Neural crest cell (in vitro differentiated cells): ENCODE measurements at regions not wholly inside any gene's neighbourhood (a gene's known extent, or its start where the extent isn't known, plus 50 kb on each side); places are given as distances from the start of the nearest gene placed in this dataset.
A peak's percentile ranks its signal among the peaks of the same experiment; 100 is the strongest.

Source experiments
- DNase-seq: peaks from one replicate; pipeline ENCODE4 v3.0.0; 2021; ENCODE audit warnings: low read depth, mixed read lengths, low spot score
- H3K27ac Mint-ChIP-seq: one replicate; pipeline ENCODE4 v1.8.0; 2021; ENCODE audit warnings: mild to moderate bottlenecking, mixed read lengths; ENCODE audit not compliant: unreplicated experiment
- H3K27me3 Mint-ChIP-seq: 2 replicates; pipeline ENCODE4 v1.8.0; 2021; ENCODE audit warnings: low read depth, mild to moderate bottlenecking, mixed read lengths
- H3K36me3 Mint-ChIP-seq: 2 replicates; pipeline ENCODE4 v1.8.0; 2021; ENCODE audit warnings: low read depth, mild to moderate bottlenecking, mixed read lengths
- H3K4me1 Mint-ChIP-seq: 2 replicates; pipeline ENCODE4 v1.8.0; 2021; ENCODE audit warnings: mixed read lengths
- H3K4me3 Mint-ChIP-seq: one replicate; pipeline ENCODE4 v1.8.0; 2021; ENCODE audit warnings: mild to moderate bottlenecking, mixed read lengths
- H3K9me3 Mint-ChIP-seq: 2 replicates; pipeline ENCODE4 v1.8.0; 2021; ENCODE audit warnings: mixed read lengths
- CTCF ChIP-seq: fragments of 200-600 bp; sonication (generic); conservative IDR thresholded peaks from 2 replicates; pipeline ENCODE4 v1.5.0; 2021; ENCODE audit warnings: antibody characterized with exemption, mild to moderate bottlenecking

GRCh38 chr18:65468881-65469280 lies 281.9 kb upstream of the CDH7 start:
- TF ChIP-seq CTCF, result no peak
- no peak for DNase-seq
- Mint-ChIP-seq H3K4me3 (no peak overlapping the region), H3K36me3 (no peaks in the 10 kb centered on the region), H3K27ac (no peak overlapping the region), H3K27me3 (no peaks in the 10 kb centered on the region), H3K4me1 (no peaks in the 10 kb centered on the region), H3K9me3 (peaks cover 2% of the 10 kb centered on the region)

GRCh38 chr18:65464361-65464760 lies 286.5 kb upstream of the CDH7 start:
- Mint-ChIP-seq H3K4me1 (no peaks in the 10 kb centered on the region), H3K9me3 (peaks cover 6% of the 10 kb centered on the region), H3K27me3 (no peaks in the 10 kb centered on the region), H3K4me3 (no peak overlapping the region), H3K27ac (no peak overlapping the region), H3K36me3 (no peaks in the 10 kb centered on the region)
- TF ChIP-seq CTCF, result no peak
- no peak for DNase-seq

GRCh38 chr18:65459741-65460140 lies 291.1 kb upstream of the CDH7 start:
- Mint-ChIP-seq H3K4me1 (no peaks in the 10 kb centered on the region), H3K4me3 (no peak overlapping the region), H3K27me3 (no peaks in the 10 kb centered on the region), H3K36me3 (no peaks in the 10 kb centered on the region), H3K27ac (no peak overlapping the region), H3K9me3 (peaks cover 4% of the 10 kb centered on the region)
- DNase-seq, result no peak
- TF ChIP-seq CTCF, result no peak

GRCh38 chr18:65458871-65459270 lies 291.9 kb upstream of the CDH7 start:
- Mint-ChIP-seq H3K9me3 (peaks cover 4% of the 10 kb centered on the region), H3K4me1 (no peaks in the 10 kb centered on the region), H3K27ac (no peak overlapping the region), H3K36me3 (no peaks in the 10 kb centered on the region), H3K4me3 (no peak overlapping the region), H3K27me3 (no peaks in the 10 kb centered on the region)
- DNase-seq, result no peak
- no peak for TF ChIP-seq CTCF

- Mint-ChIP-seq H3K36me3 (no peaks in the 10 kb centered on the region), H3K9me3 (no peaks in the 10 kb centered on the region), H3K4me3 (no peak overlapping the region), H3K27ac (no peak overlapping the region), H3K27me3 (no peaks in the 10 kb centered on the region), H3K4me1 (no peaks in the 10 kb centered on the region)
- no peak for DNase-seq
- peak; percentile 50 for TF ChIP-seq CTCF
These were observed 311.6 kb upstream of the CDH7 start for GRCh38 chr18:65439188-65439587.

- no peaks in the 10 kb centered on the region for H3K36me3 Mint-ChIP-seq
- H3K27ac Mint-ChIP-seq, result no peak overlapping the region
- H3K4me3 Mint-ChIP-seq, result no peak overlapping the region
- TF ChIP-seq CTCF, result no peak
- H3K27me3 Mint-ChIP-seq, result no peaks in the 10 kb centered on the region
- no peak for DNase-seq
- H3K9me3 Mint-ChIP-seq, result no peaks in the 10 kb centered on the region
- H3K4me1 Mint-ChIP-seq, result no peaks in the 10 kb centered on the region
These were observed 314.4 kb upstream of the CDH7 start for GRCh38 chr18:65436430-65436829.
